Nephron progenitor cell (in vitro differentiated cells): ENCODE measurements at regions not wholly inside any gene's neighbourhood (a gene's known extent, or its start where the extent isn't known, plus 50 kb on each side); places are given as distances from the start of the nearest gene placed in this dataset.

Experiments
- DNase-seq: peaks from one replicate; pipeline ENCODE4 v3.0.0; 2021
- H3K27ac Mint-ChIP-seq: 2 replicates; pipeline ENCODE4 v1.8.0; 2021; ENCODE audit warnings: mild to moderate bottlenecking, moderate library complexity, mixed read lengths
- H3K27me3 Mint-ChIP-seq: 2 replicates; pipeline ENCODE4 v1.8.0; 2021; ENCODE audit warnings: mild to moderate bottlenecking, low read depth, mixed read lengths; ENCODE audit not compliant: poor library complexity
- H3K36me3 Mint-ChIP-seq: 2 replicates; pipeline ENCODE4 v1.8.0; 2021; ENCODE audit warnings: low read depth, mixed read lengths
- H3K4me1 Mint-ChIP-seq: 2 replicates; pipeline ENCODE4 v1.8.0; 2021; ENCODE audit warnings: mixed read lengths
- H3K4me3 Mint-ChIP-seq: 2 replicates; pipeline ENCODE4 v1.8.0; 2021; ENCODE audit warnings: mild to moderate bottlenecking, moderate library complexity, mixed read lengths
- H3K9me3 Mint-ChIP-seq: 2 replicates; pipeline ENCODE4 v1.8.0; 2021; ENCODE audit warnings: mild to moderate bottlenecking, moderate library complexity, mixed read lengths
- CTCF ChIP-seq: fragments of 200-600 bp; sonication (generic); IDR thresholded peaks from 2 replicates; pipeline ENCODE4 v1.5.0; 2021; ENCODE audit warnings: antibody characterized with exemption

GRCh38 chr14:101457936-101458740 lies 103.2 kb upstream of the DIO3 start:
- peaks cover 78% of the 10 kb centered on the region for H3K27me3 Mint-ChIP-seq
- H3K9me3 Mint-ChIP-seq: peaks cover 8% of the 10 kb centered on the region
- no peak overlapping the region for H3K27ac Mint-ChIP-seq
- DNase-seq: no peak
- TF ChIP-seq CTCF: no peak
- H3K4me3 Mint-ChIP-seq: no peak overlapping the region
- H3K36me3 Mint-ChIP-seq: no peaks in the 10 kb centered on the region
- H3K4me1 Mint-ChIP-seq: peaks cover 22% of the 10 kb centered on the region

GRCh38 chr14:101458741-101459550 lies 102.3 kb upstream of the DIO3 start:
- TF ChIP-seq CTCF: no peak
- Mint-ChIP-seq H3K9me3 (peaks cover 3% of the 10 kb centered on the region), H3K36me3 (no peaks in the 10 kb centered on the region), H3K27ac (no peak overlapping the region), H3K27me3 (peaks cover 71% of the 10 kb centered on the region), H3K4me3 (peak overlapping the region; percentile 72), H3K4me1 (peaks cover 22% of the 10 kb centered on the region)
- peak; percentile 58 for DNase-seq

- Mint-ChIP-seq H3K36me3 (no peaks in the 10 kb centered on the region), H3K9me3 (no peaks in the 10 kb centered on the region), H3K27me3 (peaks cover 65% of the 10 kb centered on the region), H3K4me3 (no peak overlapping the region), H3K27ac (no peak overlapping the region), H3K4me1 (peaks cover 22% of the 10 kb centered on the region)
- TF ChIP-seq CTCF: no peak
- no peak for DNase-seq
Measured at GRCh38 chr14:101459551-101459900, 101.8 kb upstream of the DIO3 start.

- Mint-ChIP-seq H3K9me3 (no peaks in the 10 kb centered on the region), H3K27me3 (peaks cover 55% of the 10 kb centered on the region), H3K27ac (no peak overlapping the region), H3K4me1 (peaks cover 19% of the 10 kb centered on the region), H3K4me3 (no peak overlapping the region), H3K36me3 (no peaks in the 10 kb centered on the region)
- no peak for DNase-seq
- no peak for TF ChIP-seq CTCF
Measured at GRCh38 chr14:101460521-101460920, 100.8 kb upstream of the DIO3 start.

GRCh38 chr14:101460986-101461750 lies 100.1 kb upstream of the DIO3 start:
- Mint-ChIP-seq H3K9me3 (no peaks in the 10 kb centered on the region), H3K27ac (no peak overlapping the region), H3K4me3 (no peak overlapping the region), H3K4me1 (peaks cover 19% of the 10 kb centered on the region), H3K27me3 (peaks cover 49% of the 10 kb centered on the region), H3K36me3 (no peaks in the 10 kb centered on the region)
- TF ChIP-seq CTCF: no peak
- DNase-seq: no peak
